ENCODE measurements at regions not wholly inside any gene's neighbourhood (a gene's known extent, or its start where the extent isn't known, plus 50 kb on each side); places are given as distances from the start of the nearest gene placed in this dataset.

- TF ChIP-seq CTCF (IDR thresholded peaks at IDR 0.05) (no peak), EP300 (IDR thresholded peaks at IDR 0.05; ENCODE audit: low read depth) (no peak), POLR2AphosphoS5 (IDR thresholded peaks at IDR 0.05) (no peak)
Observed at GRCh38 chr1:71191520-71191919, 110.7 kb upstream of the ZRANB2 start.

All from transverse colon (tissue), 4 donors.